Mesodermal cell (in vitro differentiated cells): ENCODE measurements at regions not wholly inside any gene's neighbourhood (a gene's known extent, or its start where the extent isn't known, plus 50 kb on each side); places are given as distances from the start of the nearest gene placed in this dataset.

Experiments used
- H3K27ac ChIP-seq: 2 replicates; pipeline ENCODE4 v1.7.0; 2013; ENCODE audit warnings: mild to moderate bottlenecking, low read depth, low read length, moderate library complexity; ENCODE audit not compliant: severe bottlenecking
- H3K36me3 ChIP-seq: 2 replicates; pipeline ENCODE4 v1.7.1; 2013; ENCODE audit warnings: mild to moderate bottlenecking, low read length, moderate library complexity; ENCODE audit not compliant: control insufficient read depth, insufficient read depth
- H3K4me1 ChIP-seq: one replicate; pipeline ENCODE4 v1.7.1; 2013; ENCODE audit warnings: mild to moderate bottlenecking, low read length; ENCODE audit not compliant: insufficient read depth, control insufficient read depth, poor library complexity, severe bottlenecking
- H3K4me3 ChIP-seq: 2 replicates; pipeline ENCODE4 v1.7.0; 2013; ENCODE audit warnings: low read length, control low read depth, mild to moderate bottlenecking; ENCODE audit not compliant: insufficient read depth, poor library complexity, severe bottlenecking; ENCODE audit errors: extremely low read depth
- H3K9me3 ChIP-seq: 2 replicates; pipeline ENCODE4 v1.7.1; 2013; ENCODE audit warnings: mild to moderate bottlenecking, low read length, moderate library complexity; ENCODE audit not compliant: control insufficient read depth
- WGBS, 2 experiments: methylation state at CpG; one replicate each; pipeline ENCODE4 v1.1.5; 2013; ENCODE audit warnings: missing lambda C conversion rate in 2 of 2; ENCODE audit not compliant: insufficient coverage in 2 of 2; 5-methylcytosine and 5-hydroxymethylcytosine counted together

DNA sequence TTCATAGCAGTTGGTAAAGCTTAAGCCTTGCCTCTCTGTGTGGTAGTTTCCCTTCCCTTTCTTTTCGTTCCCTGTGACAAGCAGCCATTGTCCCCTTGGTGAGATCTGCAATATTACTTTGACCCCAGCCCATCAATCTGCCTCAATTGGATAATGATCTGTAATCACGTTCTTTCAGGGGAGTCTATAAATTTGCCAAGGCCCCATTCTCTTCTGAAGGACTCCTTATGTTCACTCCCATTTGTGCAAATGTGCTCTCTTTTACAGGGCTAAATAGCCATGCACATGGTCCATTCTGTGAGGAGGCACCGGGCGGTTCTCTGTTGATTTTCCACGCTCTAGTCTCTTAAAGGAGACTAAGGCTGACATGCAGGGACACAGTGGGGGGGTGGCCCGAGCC lies 660.4 kb upstream of the SLC35B3 start:
- no peaks in the 10 kb centered on the region for H3K9me3 ChIP-seq
- WGBS, 2 experiments: 65 to 71% methylated on average over 3 to 5 of the region's 6 CpGs
- peak overlapping the region; percentile 20 for H3K27ac ChIP-seq
- H3K4me1 ChIP-seq: no peaks in the 10 kb centered on the region
- H3K4me3 ChIP-seq: no peak overlapping the region
- no peaks in the 10 kb centered on the region for H3K36me3 ChIP-seq

DNA sequence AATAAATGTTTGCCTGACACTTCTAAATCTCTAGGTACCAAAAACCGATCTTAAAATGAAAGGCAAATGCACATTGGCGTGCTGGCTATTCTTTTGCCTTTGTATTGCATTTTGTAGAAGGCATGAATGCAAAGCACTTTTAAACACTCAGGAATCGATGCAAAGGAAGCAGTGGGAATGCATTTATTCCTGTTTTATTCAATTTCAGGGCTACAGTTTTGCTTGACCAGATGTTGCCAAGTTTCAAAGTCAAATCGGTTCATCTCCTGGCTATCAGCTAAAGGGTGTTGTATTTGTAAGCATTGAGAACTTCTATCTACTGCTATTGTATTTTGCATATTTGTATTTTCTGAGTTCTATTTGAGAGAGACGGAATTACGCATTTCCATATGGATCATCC lies 659.8 kb upstream of the SLC35B3 start:
- Histone ChIP-seq H3K4me1 (no peaks in the 10 kb centered on the region), H3K27ac (peak overlapping the region; percentile 20), H3K4me3 (no peak overlapping the region), H3K36me3 (no peaks in the 10 kb centered on the region), H3K9me3 (no peaks in the 10 kb centered on the region)
- WGBS, 2 experiments: 88 to 93% methylated on average over 3 of the region's 6 CpGs

- Histone ChIP-seq H3K4me1 (no peaks in the 10 kb centered on the region), H3K27ac (no peak overlapping the region), H3K9me3 (no peaks in the 10 kb centered on the region), H3K4me3 (no peak overlapping the region), H3K36me3 (no peaks in the 10 kb centered on the region)
- WGBS, 2 experiments: no CpG with 5 or more reads among the region's 1 CpG
These were observed 654.4 kb upstream of the SLC35B3 start for GRCh38 chr6:9089724-9090123.

- no peaks in the 10 kb centered on the region for H3K36me3 ChIP-seq
- H3K9me3 ChIP-seq: no peaks in the 10 kb centered on the region
- WGBS, 2 experiments: 92 to 94% methylated on average over 5 of the region's 5 CpGs
- H3K4me1 ChIP-seq: no peaks in the 10 kb centered on the region
- no peak overlapping the region for H3K27ac ChIP-seq
- no peak overlapping the region for H3K4me3 ChIP-seq
These were observed 652.1 kb upstream of the SLC35B3 start for GRCh38 chr6:9087470-9087869.

GRCh38 chr6:9086331-9086730 lies 651.0 kb upstream of the SLC35B3 start:
- H3K4me3 ChIP-seq: no peak overlapping the region
- H3K4me1 ChIP-seq: no peaks in the 10 kb centered on the region
- no peaks in the 10 kb centered on the region for H3K36me3 ChIP-seq
- H3K9me3 ChIP-seq: no peaks in the 10 kb centered on the region
- peak overlapping the region; percentile 18 for H3K27ac ChIP-seq
- WGBS, 2 experiments: 72 to 80% methylated on average over 2 of the region's 4 CpGs

- no peak overlapping the region for H3K4me3 ChIP-seq
- no CpG with 5 or more reads among the region's 1 CpG for WGBS, 2 experiments
- H3K9me3 ChIP-seq: no peaks in the 10 kb centered on the region
These were observed 650.3 kb upstream of the SLC35B3 start for GRCh38 chr6:9085709-9086070.

GRCh38 chr6:9085054-9085708 lies 649.8 kb upstream of the SLC35B3 start:
- WGBS, 2 experiments: no CpG with 5 or more reads among the region's 3 CpGs
- Histone ChIP-seq H3K27ac (no peak overlapping the region), H3K4me1 (no peaks in the 10 kb centered on the region), H3K9me3 (no peaks in the 10 kb centered on the region), H3K4me3 (no peak overlapping the region), H3K36me3 (no peaks in the 10 kb centered on the region)

More at GRCh38 chr6:9085709-9086070, 650.3 kb upstream of the SLC35B3 start:
- H3K4me1 ChIP-seq: no peaks in the 10 kb centered on the region
- H3K36me3 ChIP-seq: no peaks in the 10 kb centered on the region
- H3K27ac ChIP-seq: no peak overlapping the region

- Histone ChIP-seq H3K4me3 (no peak overlapping the region), H3K4me1 (no peaks in the 10 kb centered on the region), H3K9me3 (no peaks in the 10 kb centered on the region), H3K36me3 (no peaks in the 10 kb centered on the region), H3K27ac (no peak overlapping the region)
- 100% methylated on average over 1 of the region's 2 CpGs for WGBS, 2 experiments
These were observed 647.8 kb upstream of the SLC35B3 start for GRCh38 chr6:9083108-9083507.

DNA sequence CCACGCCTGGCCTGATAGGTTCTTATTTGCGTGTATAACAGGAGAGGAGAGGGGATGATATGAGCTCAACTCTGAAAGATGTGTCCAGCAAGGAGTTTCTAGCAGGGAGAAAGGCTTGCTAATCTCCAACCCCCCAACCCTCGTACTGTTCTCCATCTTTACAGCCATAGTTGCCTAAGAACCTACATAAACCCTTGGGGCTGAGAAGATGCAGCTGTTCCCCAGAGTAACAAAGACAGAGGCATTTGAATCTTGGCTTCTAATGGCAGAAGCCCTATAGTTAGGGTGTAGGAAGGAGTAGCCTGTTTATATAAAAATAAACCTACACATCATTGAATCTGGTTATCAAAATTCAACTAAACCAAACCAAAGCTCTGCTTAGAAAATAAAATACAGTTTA lies 631.4 kb upstream of the SLC35B3 start:
- 80% methylated on average over 3 of the region's 3 CpGs; no CpG with 5 or more reads in 1 of the 2 experiments for WGBS, 2 experiments

DNA sequence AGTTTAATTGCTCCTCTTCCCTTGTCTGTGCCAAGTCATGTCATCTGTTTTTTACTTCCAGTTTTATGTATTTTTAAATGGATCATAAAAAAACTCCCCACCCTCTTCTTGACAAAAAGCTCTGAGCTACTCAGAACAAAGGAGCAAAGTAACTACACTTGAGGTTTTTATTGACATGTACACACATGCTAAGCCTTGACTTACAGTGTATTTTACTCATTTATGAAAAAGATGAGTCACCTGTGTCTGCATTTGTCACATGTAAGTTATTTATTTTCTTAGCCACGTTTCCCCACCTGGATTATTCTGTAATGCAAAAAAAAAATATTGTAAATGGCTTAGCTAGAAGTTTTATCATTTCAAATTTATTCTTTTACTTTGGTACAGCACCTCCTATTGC lies 628.8 kb upstream of the SLC35B3 start:
- WGBS, 2 experiments: no CpG with 5 or more reads among the region's 1 CpG
- Histone ChIP-seq H3K36me3 (no peaks in the 10 kb centered on the region), H3K27ac (no peak overlapping the region), H3K9me3 (no peaks in the 10 kb centered on the region), H3K4me3 (no peak overlapping the region), H3K4me1 (no peaks in the 10 kb centered on the region)

More for the DNA sequence above, 631.4 kb upstream of the SLC35B3 start:
- H3K27ac ChIP-seq: no peak overlapping the region
- no peaks in the 10 kb centered on the region for H3K4me1 ChIP-seq
- H3K9me3 ChIP-seq: no peaks in the 10 kb centered on the region
- H3K4me3 ChIP-seq: no peak overlapping the region
- no peaks in the 10 kb centered on the region for H3K36me3 ChIP-seq

- H3K9me3 ChIP-seq: no peaks in the 10 kb centered on the region
- H3K36me3 ChIP-seq: no peaks in the 10 kb centered on the region
- H3K4me3 ChIP-seq: no peak overlapping the region
- WGBS, 2 experiments: no CpG with 5 or more reads among the region's 2 CpGs
- no peaks in the 10 kb centered on the region for H3K4me1 ChIP-seq
- no peak overlapping the region for H3K27ac ChIP-seq
These were observed 627.3 kb upstream of the SLC35B3 start for GRCh38 chr6:9062596-9062995.
